IPS DF 19.7 (cell line): ENCODE measurements at regions not wholly inside any gene's neighbourhood (a gene's known extent, or its start where the extent isn't known, plus 50 kb on each side); places are given as distances from the start of the nearest gene placed in this dataset.

Experiments used
- DNase-seq: peaks from one replicate; pipeline ENCODE4 v3.0.0-alpha.2; 2013; ENCODE audit warnings: low read depth, low spot score

GRCh38 chr10:78640796-78641636 is 427.8 kb upstream of the ZMIZ1 start:
- DNase-seq = no peak

- DNase-seq = no peak
These were observed 427.1 kb upstream of the ZMIZ1 start for GRCh38 chr10:78641693-78642092.

DNA sequence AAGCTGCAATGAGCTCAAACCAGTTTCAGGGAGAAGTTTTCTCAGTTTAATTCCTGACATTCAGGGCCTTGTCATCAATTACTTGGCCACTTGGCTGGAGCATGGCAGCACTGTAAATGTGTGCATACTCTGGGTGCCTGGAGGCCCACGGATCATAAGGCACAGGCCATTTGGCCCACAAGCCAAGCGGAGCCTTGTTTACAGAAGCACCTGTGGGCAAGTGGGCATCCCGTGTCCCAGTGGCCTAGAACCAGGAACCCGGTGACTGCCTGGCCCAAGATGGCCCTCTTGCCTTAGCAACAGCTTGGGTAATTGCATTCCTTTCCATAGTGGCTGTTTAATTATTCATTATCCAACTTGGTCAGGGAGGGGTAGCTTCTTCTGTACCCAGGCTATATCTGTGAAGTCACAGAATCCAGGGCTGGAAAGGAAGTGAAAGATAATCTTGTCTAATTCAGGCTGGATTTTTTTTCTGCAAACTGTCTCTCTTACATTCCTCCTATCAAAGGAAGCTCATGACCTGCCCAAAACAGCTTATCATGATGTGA is 426.4 kb upstream of the ZMIZ1 start:
- DNase-seq = no peak

GRCh38 chr10:78643513-78643912 is 425.3 kb upstream of the ZMIZ1 start:
- DNase-seq = no peak

GRCh38 chr10:78644550-78644949 is 424.2 kb upstream of the ZMIZ1 start:
- no peak for DNase-seq

DNA sequence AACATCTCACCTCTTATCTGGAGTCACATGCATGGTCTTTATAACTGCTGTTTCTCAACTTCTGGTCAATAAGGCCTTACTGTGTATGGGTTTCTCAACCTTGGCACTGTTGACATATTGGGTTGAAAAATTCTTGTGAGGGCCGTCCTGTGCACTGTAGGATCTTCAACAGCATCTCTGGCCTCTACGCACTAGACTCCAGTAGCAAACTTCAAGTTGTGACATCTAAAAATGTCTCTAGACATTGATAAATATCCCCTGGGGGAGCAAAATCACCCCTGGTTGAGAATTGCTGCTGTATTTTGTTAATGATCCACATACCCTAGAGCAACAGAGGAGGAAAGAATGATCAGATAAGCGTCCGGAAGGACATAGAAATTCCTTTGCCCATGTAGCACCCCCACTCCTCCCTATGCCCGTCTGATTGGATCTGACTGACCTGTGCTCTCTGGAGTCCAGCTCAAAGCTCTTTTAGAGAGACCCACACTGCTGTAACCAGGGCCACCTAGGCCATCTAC is 423.5 kb upstream of the ZMIZ1 start:
- DNase-seq = no peak

DNA sequence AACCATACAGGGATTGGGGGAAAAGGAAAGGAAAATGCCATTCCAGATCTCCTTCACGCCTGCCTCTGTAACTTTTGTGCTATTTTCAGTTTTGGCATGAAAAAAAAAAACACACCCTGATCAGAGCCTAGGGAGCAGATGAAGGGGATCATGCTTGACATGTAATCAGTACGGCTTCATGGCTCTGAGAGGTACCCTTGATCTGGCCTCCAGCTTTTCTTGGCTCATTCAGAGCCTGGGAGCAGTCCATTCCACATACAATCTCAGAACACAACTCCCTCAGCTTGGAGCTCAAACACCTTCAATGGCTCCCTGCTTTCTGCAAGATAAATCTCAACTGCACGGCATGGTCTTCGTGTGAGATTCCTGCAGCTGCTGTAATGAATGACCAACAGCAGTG is 422.8 kb upstream of the ZMIZ1 start:
- DNase-seq = no peak

DNA sequence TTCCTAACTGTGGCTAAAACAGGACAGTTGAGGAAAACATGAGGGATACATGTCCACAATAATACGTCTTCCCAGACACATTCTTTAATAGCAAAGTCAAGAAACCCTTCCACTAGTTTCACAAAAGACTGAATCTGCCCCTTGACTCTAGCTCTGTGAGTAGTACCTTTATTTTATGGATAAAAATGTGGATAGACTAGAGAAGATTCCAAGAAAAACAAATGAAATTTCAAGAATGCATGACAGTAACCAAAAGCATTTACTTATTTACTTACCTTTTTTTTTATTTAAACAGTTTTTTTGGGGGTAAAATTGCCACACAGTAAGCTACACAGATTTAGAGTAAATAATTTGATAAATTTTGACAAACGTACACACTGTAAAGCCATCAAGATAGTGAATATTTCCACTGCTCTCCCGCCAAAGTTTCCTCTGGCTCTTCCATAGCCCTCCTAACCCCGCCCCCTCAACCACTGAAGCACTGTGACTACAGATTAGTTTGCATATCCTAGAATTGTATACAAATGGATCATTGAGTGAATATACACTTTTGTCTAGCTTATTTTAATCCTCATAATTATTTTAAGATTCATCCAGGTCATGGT is 420.4 kb upstream of the ZMIZ1 start:
- no peak for DNase-seq

GRCh38 chr10:78649429-78649828 is 419.3 kb upstream of the ZMIZ1 start:
- no peak for DNase-seq

- no peak for DNase-seq
These were observed 418.6 kb upstream of the ZMIZ1 start for GRCh38 chr10:78650122-78650521.

DNA sequence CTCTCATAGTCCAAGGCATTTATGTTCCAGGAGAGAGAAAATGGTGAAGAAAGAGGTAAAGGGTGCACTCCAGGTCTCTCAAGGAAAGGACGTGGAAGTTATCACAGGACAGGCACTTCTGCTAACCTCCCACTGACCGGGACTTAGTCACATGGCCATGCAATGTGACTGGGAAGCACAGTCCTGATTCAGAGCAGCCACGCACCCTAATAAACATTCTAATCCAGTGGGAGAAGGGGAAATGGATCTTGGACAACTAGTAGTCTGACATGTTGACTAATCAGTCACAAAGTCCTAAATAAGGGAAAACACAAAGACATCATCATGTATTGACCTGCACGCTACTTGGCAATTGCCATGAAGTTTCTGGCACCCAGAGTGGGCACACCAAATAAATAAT is 417.5 kb upstream of the ZMIZ1 start:
- DNase-seq = no peak

GRCh38 chr10:78653555-78653954 is 415.2 kb upstream of the ZMIZ1 start:
- DNase-seq = no peak

DNA sequence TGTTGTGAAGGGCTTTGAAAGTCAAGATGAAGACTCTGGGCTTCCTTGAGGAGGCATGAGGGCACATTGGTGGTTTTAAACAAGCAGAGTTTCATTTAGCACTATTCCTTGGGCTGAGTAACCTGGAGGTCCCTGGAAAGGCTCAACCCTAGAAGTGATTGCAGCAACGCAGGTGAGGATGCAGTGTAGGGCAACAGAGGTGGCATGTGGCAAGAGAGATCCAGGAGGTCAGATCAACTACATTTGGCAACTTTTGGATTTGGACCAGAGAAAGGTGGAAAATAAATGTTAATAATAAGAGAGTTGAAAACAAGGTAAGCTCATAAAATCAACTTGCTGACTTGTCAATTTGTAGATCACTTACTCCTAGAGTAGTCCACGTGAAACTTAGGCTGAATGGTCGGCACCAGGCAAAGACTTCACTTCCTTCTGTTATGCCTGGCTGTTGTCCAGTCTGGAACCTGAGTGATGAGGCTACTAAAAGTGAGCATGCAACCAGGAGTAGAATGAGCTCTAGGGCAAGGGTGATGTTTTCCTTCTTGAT is 414.6 kb upstream of the ZMIZ1 start:
- DNase-seq = no peak

DNA sequence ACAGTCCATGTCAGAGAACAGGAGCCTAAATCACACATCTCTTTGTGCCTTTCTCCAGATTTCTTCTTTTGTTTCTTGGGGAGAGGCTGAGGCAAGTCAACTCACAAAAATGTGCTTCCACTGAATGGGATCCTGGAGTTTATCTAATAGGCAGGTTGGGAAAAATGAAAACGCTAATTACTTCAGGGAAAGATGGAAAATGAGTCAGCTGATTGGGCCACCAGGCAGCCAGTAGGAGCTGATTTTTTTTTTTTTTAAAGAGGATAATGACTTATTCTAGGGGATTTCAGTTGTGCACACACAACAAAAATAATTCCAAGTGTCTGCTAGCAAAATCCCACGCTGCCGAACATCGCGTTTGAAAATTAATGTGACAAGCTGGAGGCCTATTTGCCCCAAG is 412.8 kb upstream of the ZMIZ1 start:
- DNase-seq = no peak

DNA sequence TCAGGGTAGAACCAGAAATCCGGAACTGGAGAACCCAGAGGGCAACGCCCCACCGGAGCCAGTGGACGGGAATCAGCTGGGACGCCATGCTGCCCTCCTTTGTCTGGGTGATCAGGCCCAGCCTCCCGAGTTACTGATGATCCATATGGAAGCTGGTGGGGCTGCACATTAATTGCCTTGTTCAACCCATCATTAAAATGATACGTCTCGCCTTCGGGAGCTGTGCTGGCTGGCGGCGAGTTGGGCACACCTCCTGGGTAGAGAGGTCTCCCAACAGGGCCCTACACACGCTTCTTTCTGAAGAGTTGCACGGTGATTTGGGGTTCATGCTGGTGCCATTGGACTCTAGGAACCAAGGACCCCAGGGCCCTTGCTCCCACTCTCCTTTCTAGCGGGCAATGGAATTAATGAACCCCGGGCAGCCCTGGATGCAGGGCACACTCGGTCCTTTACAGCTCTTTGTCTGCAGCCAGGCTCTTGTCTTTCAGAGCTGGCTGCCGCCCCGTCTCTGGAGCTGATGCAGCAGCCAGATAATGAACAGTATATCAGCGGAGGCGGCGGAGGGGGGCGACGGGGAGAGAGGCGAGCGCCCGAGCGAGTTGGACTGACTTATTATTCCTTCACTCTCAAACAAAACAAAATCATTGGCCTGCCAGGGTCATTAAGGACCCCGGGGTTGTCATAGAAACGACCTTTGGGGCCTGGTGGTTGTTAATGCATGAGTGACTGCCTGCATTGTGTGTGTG is 412.2 kb upstream of the ZMIZ1 start:
- no peak for DNase-seq

GRCh38 chr10:78657163-78657861 is 411.5 kb upstream of the ZMIZ1 start:
- peak; percentile 17 for DNase-seq

DNA sequence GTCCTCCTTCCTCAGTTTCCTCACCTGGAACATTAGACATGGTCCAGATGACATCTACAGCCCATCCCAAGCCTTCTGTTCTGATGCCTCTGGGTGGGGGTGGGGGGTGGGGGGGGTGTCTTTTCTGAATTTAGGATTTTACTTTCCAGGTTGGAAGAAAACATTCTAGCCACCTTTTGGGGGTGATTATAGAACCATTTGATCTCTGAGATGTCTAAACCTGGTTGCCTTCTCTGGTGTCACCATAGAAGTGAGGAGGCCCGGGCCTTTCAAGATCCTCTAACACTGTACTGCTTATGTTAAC is 411.0 kb upstream of the ZMIZ1 start:
- DNase-seq = no peak

DNA sequence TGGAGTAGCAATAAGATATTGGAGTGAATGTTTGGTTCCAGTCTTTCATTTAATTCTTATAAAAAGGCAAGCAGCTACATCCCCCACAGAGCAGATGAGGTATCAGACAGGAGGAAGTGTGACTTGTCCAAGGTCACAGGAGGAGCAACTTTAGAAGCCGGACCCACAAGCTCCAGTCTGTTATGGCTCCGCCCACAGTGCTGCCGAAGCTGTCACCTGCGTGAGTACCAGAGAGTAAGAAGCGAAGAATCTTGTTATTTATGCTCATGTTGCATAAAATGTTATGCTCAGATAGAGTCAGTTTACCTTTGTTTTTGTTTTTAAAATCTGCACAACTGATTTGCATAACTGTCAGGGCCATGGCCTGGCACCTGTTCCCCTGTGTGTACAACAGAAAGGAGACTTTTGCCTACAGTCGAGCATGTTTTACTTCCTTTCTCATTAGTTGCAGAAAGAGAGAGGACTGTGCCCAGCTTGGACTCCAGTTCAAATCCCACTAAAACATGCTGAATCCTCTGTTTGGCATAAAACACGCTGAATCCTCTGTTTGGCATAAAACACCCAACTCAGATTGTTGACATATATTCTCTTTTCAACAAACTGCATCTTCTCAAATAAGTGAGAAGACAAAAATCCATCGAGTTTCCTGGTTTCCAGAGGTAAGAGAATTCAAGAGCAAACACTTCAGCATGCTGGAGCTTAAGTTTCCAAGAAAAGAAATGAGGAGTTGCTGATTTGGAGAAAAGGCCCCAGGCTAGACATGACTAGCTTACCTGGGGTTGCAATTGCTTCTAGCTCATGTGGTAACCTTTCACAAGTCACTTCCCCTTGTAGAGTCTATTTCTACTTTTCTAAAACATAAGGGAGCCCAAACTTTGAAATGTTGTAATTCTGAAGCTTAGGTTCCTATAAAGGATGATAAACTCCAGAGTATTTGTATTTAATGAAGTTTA is 409.8 kb upstream of the ZMIZ1 start:
- DNase-seq = no peak

- no peak for DNase-seq
These were observed 409.2 kb upstream of the ZMIZ1 start for GRCh38 chr10:78659598-78659967.

- DNase-seq = no peak
These were observed 408.2 kb upstream of the ZMIZ1 start for GRCh38 chr10:78660446-78661106.
